Osteoblast (primary cell): ENCODE measurements at regions not wholly inside any gene's neighbourhood (a gene's known extent, or its start where the extent isn't known, plus 50 kb on each side); places are given as distances from the start of the nearest gene placed in this dataset.

Experiments used
- DNase-seq: peaks from one replicate; pipeline ENCODE4 v3.0.0; 2011; ENCODE audit warnings: low spot score, mixed read lengths; ENCODE audit not compliant: insufficient read length; ENCODE audit errors: missing footprints
- H2AFZ ChIP-seq: 2 replicates; pipeline ENCODE4 v1.6.0; 2011; ENCODE audit warnings: mild to moderate bottlenecking, low read length
- H3K27ac ChIP-seq: 2 replicates; pipeline ENCODE4 v1.5.1; 2011; ENCODE audit warnings: mild to moderate bottlenecking, low read depth, low read length, moderate library complexity
- H3K27me3 ChIP-seq: 2 replicates; pipeline ENCODE4 v1.6.0; 2012; ENCODE audit warnings: mild to moderate bottlenecking, control low read depth, inconsistent platforms, low read length, moderate library complexity; ENCODE audit not compliant: insufficient read depth
- H3K36me3 ChIP-seq: 2 replicates; pipeline ENCODE4 v1.5.1; 2011; ENCODE audit warnings: mild to moderate bottlenecking, low read length, control low read depth, moderate library complexity; ENCODE audit not compliant: insufficient read depth
- H3K4me1 ChIP-seq: 2 replicates; pipeline ENCODE4 v1.5.1; 2011; ENCODE audit warnings: mild to moderate bottlenecking, low read length, control low read depth, moderate library complexity; ENCODE audit not compliant: insufficient read depth
- H3K4me2 ChIP-seq: 2 replicates; pipeline ENCODE4 v1.6.0; 2011; ENCODE audit warnings: mild to moderate bottlenecking, low read length; ENCODE audit not compliant: insufficient read depth
- H3K4me3 ChIP-seq: fragments of 200-600 bp; sonication (generic); 3 replicates; pipeline ENCODE4 v1.5.1; 2012; ENCODE audit warnings: mild to moderate bottlenecking, low read length, inconsistent platforms; ENCODE audit not compliant: insufficient read depth
- H3K79me2 ChIP-seq: 2 replicates; pipeline ENCODE4 v1.6.0; 2012; ENCODE audit warnings: mild to moderate bottlenecking, low read length, control low read depth, inconsistent platforms; ENCODE audit not compliant: insufficient read depth
- H3K9me3 ChIP-seq: 2 replicates; pipeline ENCODE4 v1.5.1; 2011; ENCODE audit warnings: low read depth, low read length, control low read depth
- H4K20me1 ChIP-seq: 2 replicates; pipeline ENCODE4 v1.6.0; 2012; ENCODE audit warnings: mild to moderate bottlenecking, low read length, control low read depth; ENCODE audit not compliant: insufficient read depth
- CTCF ChIP-seq: IDR thresholded peaks from 2 replicates; pipeline ENCODE4 v1.5.1; 2011; ENCODE audit warnings: mild to moderate bottlenecking, low read depth, low read length, moderate library complexity; ENCODE audit errors: extremely low read depth

DNA sequence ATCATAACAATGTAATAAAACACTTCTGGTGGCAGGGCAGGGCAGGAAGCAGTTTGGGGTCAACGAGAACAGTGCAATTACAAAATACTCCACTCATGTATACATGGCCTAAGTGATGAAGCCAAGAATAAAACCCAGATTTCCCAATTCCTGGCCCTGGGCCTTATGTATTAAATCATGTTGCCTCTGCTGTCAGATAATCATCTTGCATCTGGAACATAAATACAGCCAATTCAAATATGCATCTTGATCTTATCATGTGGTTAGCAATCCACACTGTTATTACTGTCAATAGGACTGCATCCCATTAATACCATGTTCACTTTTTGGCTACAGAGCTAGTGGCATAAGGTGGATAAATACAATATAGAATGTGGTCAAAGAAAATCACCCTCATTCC lies 186.5 kb upstream of the SLC25A13 start:
- no peaks in the 10 kb centered on the region for H3K36me3 ChIP-seq
- no peaks in the 10 kb centered on the region for H4K20me1 ChIP-seq
- H3K4me1 ChIP-seq: no peaks in the 10 kb centered on the region
- H2AFZ ChIP-seq: no peak overlapping the region
- no peak overlapping the region for H3K4me2 ChIP-seq
- H3K27me3 ChIP-seq: no peaks in the 10 kb centered on the region
- no peak overlapping the region for H3K4me3 ChIP-seq
- no peaks in the 10 kb centered on the region for H3K9me3 ChIP-seq
- TF ChIP-seq CTCF: no peak
- DNase-seq: no peak
- no peak overlapping the region for H3K27ac ChIP-seq
- no peaks in the 10 kb centered on the region for H3K79me2 ChIP-seq

- H3K9me3 ChIP-seq: no peaks in the 10 kb centered on the region
These were observed 181.7 kb upstream of the SLC25A13 start for GRCh38 chr7:96503597-96503996.

GRCh38 chr7:96501318-96501717 lies 179.4 kb upstream of the SLC25A13 start:
- no peak overlapping the region for H2AFZ ChIP-seq
- no peaks in the 10 kb centered on the region for H3K79me2 ChIP-seq
- no peaks in the 10 kb centered on the region for H3K36me3 ChIP-seq
- H3K27me3 ChIP-seq: no peaks in the 10 kb centered on the region
- no peaks in the 10 kb centered on the region for H3K9me3 ChIP-seq
- no peak overlapping the region for H3K4me2 ChIP-seq
- no peaks in the 10 kb centered on the region for H4K20me1 ChIP-seq
- no peaks in the 10 kb centered on the region for H3K4me1 ChIP-seq
- no peak for DNase-seq
- no peak for TF ChIP-seq CTCF
- H3K4me3 ChIP-seq: no peak overlapping the region
- no peak overlapping the region for H3K27ac ChIP-seq

More at GRCh38 chr7:96503597-96503996, 181.7 kb upstream of the SLC25A13 start:
- no peaks in the 10 kb centered on the region for H3K36me3 ChIP-seq
- H3K27me3 ChIP-seq: no peaks in the 10 kb centered on the region
- no peak overlapping the region for H3K4me3 ChIP-seq
- H2AFZ ChIP-seq: no peak overlapping the region
- H3K4me2 ChIP-seq: no peak overlapping the region
- H3K79me2 ChIP-seq: no peaks in the 10 kb centered on the region
- no peak for TF ChIP-seq CTCF
- H3K27ac ChIP-seq: no peak overlapping the region
- no peaks in the 10 kb centered on the region for H4K20me1 ChIP-seq
- H3K4me1 ChIP-seq: no peaks in the 10 kb centered on the region
- DNase-seq: no peak

DNA sequence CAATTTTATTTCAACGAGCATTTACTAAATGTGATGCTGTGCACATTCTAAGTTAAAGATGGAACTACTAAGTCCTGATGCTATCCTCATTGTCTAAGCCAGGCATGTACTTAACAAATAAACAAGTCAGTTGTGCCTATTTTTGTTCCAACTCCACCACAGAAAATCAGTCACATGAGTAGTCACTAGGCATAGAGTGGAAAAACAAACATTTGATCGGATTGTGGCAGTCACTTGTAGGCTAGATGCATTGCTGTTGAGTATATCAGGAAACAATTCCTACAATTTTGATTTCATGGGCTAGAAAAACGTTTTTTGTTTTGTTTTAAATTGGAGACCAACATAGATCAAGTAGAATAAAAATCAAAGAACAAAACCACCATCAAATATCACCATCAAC lies 177.6 kb upstream of the SLC25A13 start:
- no peaks in the 10 kb centered on the region for H3K4me1 ChIP-seq
- no peak overlapping the region for H3K4me3 ChIP-seq
- no peaks in the 10 kb centered on the region for H3K9me3 ChIP-seq
- no peaks in the 10 kb centered on the region for H3K79me2 ChIP-seq
- H2AFZ ChIP-seq: no peak overlapping the region
- H4K20me1 ChIP-seq: no peaks in the 10 kb centered on the region
- H3K36me3 ChIP-seq: no peaks in the 10 kb centered on the region
- H3K27ac ChIP-seq: no peak overlapping the region
- H3K27me3 ChIP-seq: no peaks in the 10 kb centered on the region
- no peak for DNase-seq
- H3K4me2 ChIP-seq: no peak overlapping the region
- TF ChIP-seq CTCF: no peak
